Activated B cell treated with CpG ODN at 0.5 μM for 24 hours (primary cell): ENCODE measurements at regions not wholly inside any gene's neighbourhood (a gene's known extent, or its start where the extent isn't known, plus 50 kb on each side); places are given as distances from the start of the nearest gene placed in this dataset.

Experiments
- ATAC-seq: fragments of 200-7000 bp; cut with Tn5 transposase; one replicate; pipeline ENCODE4 v1.10.0; 2021; ENCODE audit warnings: low read depth, mild to moderate bottlenecking, moderate library complexity
- CTCF ChIA-PET: fragments of 350-600 bp; sonication (Branson Sonifier 250); formaldehyde crosslinking; loops from one replicate; lab custom pipeline; 2021; ENCODE audit warnings: antibody characterized with exemption; lab: Charles Lee
- POLR2A ChIA-PET: fragments of 350-600 bp; sonication (Branson Sonifier 250); formaldehyde crosslinking; loops from one replicate; lab custom pipeline; 2021; ENCODE audit warnings: antibody characterized with exemption; lab: Charles Lee
- DNase-seq: peaks from one replicate; pipeline ENCODE4 v3.0.0; 2022
- H3K27ac Mint-ChIP-seq: one replicate; pipeline ENCODE4 v1.8.0; 2020; ENCODE audit warnings: mixed read lengths
- H3K27me3 Mint-ChIP-seq: one replicate; pipeline ENCODE4 v1.8.0; 2021; ENCODE audit warnings: mixed read lengths
- H3K36me3 Mint-ChIP-seq: one replicate; pipeline ENCODE4 v1.8.0; 2021; ENCODE audit warnings: low read depth, mixed read lengths
- H3K4me1 Mint-ChIP-seq: one replicate; pipeline ENCODE4 v1.8.0; 2021; ENCODE audit warnings: mixed read lengths
- H3K4me3 Mint-ChIP-seq: one replicate; pipeline ENCODE4 v1.8.0; 2020; ENCODE audit warnings: mild to moderate bottlenecking, mixed read lengths
- H3K9me3 Mint-ChIP-seq: one replicate; pipeline ENCODE4 v1.8.0; 2020; ENCODE audit warnings: mixed read lengths
- CTCF ChIP-seq: fragments of 200-600 bp; IDR thresholded peaks from one replicate; pipeline ENCODE4 v1.8.0; 2022; ENCODE audit warnings: antibody characterized with exemption, mild to moderate bottlenecking
- intact Hi-C: fragments of 100-400 bp; cut with micrococcal nuclease; formaldehyde crosslinking; loops from one replicate; pipeline ENCODE4 v1.15.1; 2024

- DNase-seq: no peak
- ATAC-seq: no peak
- intact Hi-C loops: no loop called here
- no peaks in the 10 kb centered on the region for H3K4me1 Mint-ChIP-seq
- no peak for TF ChIP-seq CTCF
- CTCF ChIA-PET: no interaction called here
- POLR2A ChIA-PET: no interaction called here
- no peaks in the 10 kb centered on the region for H3K9me3 Mint-ChIP-seq
- no peaks in the 10 kb centered on the region for H3K36me3 Mint-ChIP-seq
- H3K27ac Mint-ChIP-seq: no peak overlapping the region
- peaks cover 17% of the 10 kb centered on the region for H3K27me3 Mint-ChIP-seq
- no peak overlapping the region for H3K4me3 Mint-ChIP-seq
Observed at GRCh38 chr14:94706133-94706532, 63.8 kb downstream of the GSC start.

- POLR2A ChIA-PET: no interaction called here
- TF ChIP-seq CTCF: no peak
- intact Hi-C loops: no loop called here
- H3K36me3 Mint-ChIP-seq: no peaks in the 10 kb centered on the region
- no peaks in the 10 kb centered on the region for H3K9me3 Mint-ChIP-seq
- H3K4me3 Mint-ChIP-seq: no peak overlapping the region
- ATAC-seq (no peak), DNase-seq (no peak)
- peaks cover 17% of the 10 kb centered on the region for H3K27me3 Mint-ChIP-seq
- CTCF ChIA-PET: no interaction called here
- no peak overlapping the region for H3K27ac Mint-ChIP-seq
- H3K4me1 Mint-ChIP-seq: no peaks in the 10 kb centered on the region
Observed at GRCh38 chr14:94702629-94703028, 67.3 kb downstream of the GSC start.

GRCh38 chr14:94701861-94702370 is 68.0 kb downstream of the GSC start:
- H3K4me3 Mint-ChIP-seq: no peak overlapping the region
- no peak for DNase-seq
- no peaks in the 10 kb centered on the region for H3K9me3 Mint-ChIP-seq
- ChIA-PET CTCF (no interaction called here), POLR2A (no interaction called here)
- peaks cover 11% of the 10 kb centered on the region for H3K27me3 Mint-ChIP-seq
- ATAC-seq: no peak
- H3K27ac Mint-ChIP-seq: no peak overlapping the region
- no peaks in the 10 kb centered on the region for H3K4me1 Mint-ChIP-seq
- intact Hi-C loops: no loop called here
- TF ChIP-seq CTCF: no peak
- H3K36me3 Mint-ChIP-seq: no peaks in the 10 kb centered on the region

GRCh38 chr14:94700336-94700735 is 69.6 kb downstream of the GSC start:
- H3K4me3 Mint-ChIP-seq: no peak overlapping the region
- intact Hi-C loops: no loop called here
- no peaks in the 10 kb centered on the region for H3K36me3 Mint-ChIP-seq
- H3K27ac Mint-ChIP-seq: no peak overlapping the region
- DNase-seq (no peak), ATAC-seq (no peak)
- H3K9me3 Mint-ChIP-seq: no peaks in the 10 kb centered on the region
- POLR2A ChIA-PET: no interaction called here
- CTCF ChIA-PET: interaction anchor here (1.5 kb wide), 1 partner anchor 10 kb away, joined by 3 read pairs; no protein-coding TSS in a partner anchor
- peaks cover 9% of the 10 kb centered on the region for H3K27me3 Mint-ChIP-seq
- no peaks in the 10 kb centered on the region for H3K4me1 Mint-ChIP-seq
- no peak for TF ChIP-seq CTCF

GRCh38 chr14:94699831-94700230 is 70.1 kb downstream of the GSC start:
- Mint-ChIP-seq H3K36me3 (no peaks in the 10 kb centered on the region), H3K27me3 (peaks cover 9% of the 10 kb centered on the region), H3K27ac (no peak overlapping the region), H3K9me3 (no peaks in the 10 kb centered on the region), H3K4me1 (no peaks in the 10 kb centered on the region), H3K4me3 (no peak overlapping the region)
- TF ChIP-seq CTCF: no peak
- ATAC-seq (no peak), DNase-seq (no peak)
- intact Hi-C loops: no loop called here
- CTCF ChIA-PET: interaction anchor here (1.5 kb wide), 1 partner anchor 10 kb away, joined by 3 read pairs; no protein-coding TSS in a partner anchor
- POLR2A ChIA-PET: no interaction called here
